GM12891 (cell line): ENCODE measurements at regions not wholly inside any gene's neighbourhood (a gene's known extent, or its start where the extent isn't known, plus 50 kb on each side); places are given as distances from the start of the nearest gene placed in this dataset.

Source experiments
- POLR2A ChIP-seq: IDR thresholded peaks from 2 replicates; pipeline ENCODE4 v1.6.1; 2011; ENCODE audit warnings: low read depth, low read length, control low read depth
- POLR2AphosphoS5 ChIP-seq: IDR thresholded peaks from 2 replicates; pipeline ENCODE4 v1.6.1; 2011; ENCODE audit warnings: low read depth, low read length, control low read depth
- SPI1 ChIP-seq: IDR thresholded peaks from 2 replicates; pipeline ENCODE4 v1.6.1; 2011; ENCODE audit warnings: low read depth, low read length, control low read depth

GRCh38 chr14:55867719-55868118 lies 250.5 kb upstream of the PELI2 start:
- no peak for TF ChIP-seq POLR2A
- TF ChIP-seq POLR2AphosphoS5 = no peak
- no peak for TF ChIP-seq SPI1
